Esophagus squamous epithelium (tissue), 4 donors: ENCODE measurements at regions not wholly inside any gene's neighbourhood (a gene's known extent, or its start where the extent isn't known, plus 50 kb on each side); places are given as distances from the start of the nearest gene placed in this dataset.

Experiments used
- CTCF ChIP-seq, 6 experiments: fragments of 450-650 bp in 4 of 6; fragments of 200-600 bp in 2 of 6; sonication (generic) in 2 of 6; IDR thresholded peaks; one replicate each; pipeline ENCODE4 v1.5.1; 2016 to 2019; ENCODE audit warnings: antibody characterized with exemption in 6 of 6, mild to moderate bottlenecking in 4 of 6, moderate library complexity in 4 of 6
- POLR2A ChIP-seq, 4 donors: fragments of 450-650 bp; IDR thresholded peaks; one replicate each; pipeline ENCODE4 v1.6.1; 2017; ENCODE audit warnings: antibody characterized with exemption in 4 of 4, mild to moderate bottlenecking in 4 of 4, moderate library complexity in 3 of 4

- TF ChIP-seq CTCF (IDR thresholded peaks at IDR 0.05) (no peak), POLR2A (IDR thresholded peaks at IDR 0.05) (no peak)
Measured at GRCh38 chr1:22290157-22290556, 147.3 kb upstream of the WNT4 start.
